GM12878 (cell line): ENCODE measurements at regions not wholly inside any gene's neighbourhood (a gene's known extent, or its start where the extent isn't known, plus 50 kb on each side); places are given as distances from the start of the nearest gene placed in this dataset.

ENCODE experiments used
- ATAC-seq: fragments of 200-7000 bp; cut with Tn5 transposase; 3 replicates; pipeline ENCODE4 v1.9.1; 2020; ENCODE audit warnings: mild to moderate bottlenecking, moderate library complexity
- BruUV-seq: library from RNA; stranded (reverse); fragments of 400-500 nt; replicated peaks from 2 replicates; lab custom pipeline; 2021; lab: Mats Ljungman, UMichigan
- CTCF ChIA-PET: fragments of 300-600 bp; sonication (Branson Sonifier 250); formaldehyde crosslinking; extraction: SDS; loops from one replicate; lab custom pipeline; 2021; ENCODE audit warnings: inconsistent platforms; lab: Yijun Ruan, JAX
- POLR2A ChIA-PET: fragments of 350-600 bp; formaldehyde crosslinking; extraction: SDS; loops from one replicate; lab custom pipeline; 2021; ENCODE audit warnings: inconsistent platforms; lab: Charles Lee
- RAD21 ChIA-PET: fragments of 300-600 bp; sonication (Branson Sonifier 250); formaldehyde crosslinking; loops from one replicate; lab custom pipeline; 2023; ENCODE audit warnings: antibody characterized with exemption; ENCODE audit not compliant: unreplicated experiment; lab: Charles Lee
- SMC1A ChIA-PET: fragments of 300-600 bp; sonication (Branson Sonifier 250); formaldehyde crosslinking; loops from one replicate; lab custom pipeline; 2023; ENCODE audit not compliant: unreplicated experiment, uncharacterized antibody; lab: Charles Lee
- DNase-seq: peaks from one replicate; pipeline ENCODE4 v3.0.0-alpha.2; 2011; ENCODE audit warnings: low read depth, low spot score
- FAIRE-seq: peaks from 3 replicates; lab custom pipeline; 2011; peaks lifted over from hg19 to GRCh38; lab: Jason Lieb, UNC
- H2AFZ ChIP-seq: 2 replicates; pipeline ENCODE4 v1.6.0; 2011; ENCODE audit warnings: low read depth, low read length, control low read depth; ENCODE audit not compliant: control insufficient read depth
- H3K27ac ChIP-seq: 2 replicates; pipeline ENCODE4 v1.5.1; 2011; ENCODE audit warnings: control low read depth; ENCODE audit not compliant: control insufficient read depth, insufficient read depth
- H3K27me3 ChIP-seq, 2 experiments: replicated peaks in 1 of 2; 2 replicates each; pipeline versions ENCODE4 v1.6.0 to v1.6.1; 2011; ENCODE audit warnings: low read length in 1 of 2; ENCODE audit not compliant: control insufficient read depth in 2 of 2, insufficient read depth in 2 of 2
- H3K36me3 ChIP-seq, 2 experiments: 2 replicates each; pipeline ENCODE4 v1.5.1; 2011; ENCODE audit warnings: low read length in 1 of 2; ENCODE audit not compliant: control insufficient read depth in 2 of 2, insufficient read depth in 2 of 2
- H3K4me1 ChIP-seq: 2 replicates; pipeline ENCODE4 v1.6.1; 2011; ENCODE audit warnings: mild to moderate bottlenecking, low read length, moderate library complexity, mixed read lengths; ENCODE audit not compliant: control insufficient read depth, insufficient read depth
- H3K4me2 ChIP-seq: 2 replicates; pipeline ENCODE4 v1.6.0; 2011; ENCODE audit warnings: control low read depth; ENCODE audit not compliant: control insufficient read depth, insufficient read depth
- H3K4me3 ChIP-seq: fragments of 200-600 bp; sonication (generic); 2 replicates; pipeline ENCODE4 v1.5.1; 2016
- H3K79me2 ChIP-seq: 2 replicates; pipeline ENCODE4 v1.6.0; 2011; ENCODE audit warnings: low read length; ENCODE audit not compliant: control insufficient read depth, insufficient read depth
- H3K9ac ChIP-seq: 2 replicates; pipeline ENCODE4 v1.8.0; 2011; ENCODE audit warnings: low read length, control low read depth, mixed read lengths; ENCODE audit not compliant: control insufficient read depth, insufficient read depth
- H3K9me3 ChIP-seq: replicated peaks from 3 replicates; pipeline ENCODE4 v1.5.1; 2011; ENCODE audit warnings: mild to moderate bottlenecking, low read length; ENCODE audit not compliant: control insufficient read depth, insufficient read depth
- H4K20me1 ChIP-seq: 2 replicates; pipeline ENCODE4 v1.6.0; 2011; ENCODE audit not compliant: control insufficient read depth, insufficient read depth
- ATF2 ChIP-seq: IDR thresholded peaks from 2 replicates; pipeline ENCODE4 v1.6.1; 2012; ENCODE audit warnings: low read length, inconsistent platforms
- CTCF ChIP-seq, 3 experiments: IDR thresholded peaks in 2 of 3; conservative IDR thresholded peaks in 1 of 3; 2 replicates each; pipeline ENCODE4 v1.5.1; 2011; ENCODE audit warnings: low read depth in 3 of 3, low read length in 3 of 3, mild to moderate bottlenecking in 3 of 3, control low read depth in 2 of 3, moderate library complexity in 2 of 3, inconsistent platforms in 1 of 3, mixed read lengths in 1 of 3; ENCODE audit not compliant: control insufficient read depth in 2 of 3, insufficient read depth in 1 of 3; ENCODE audit errors: extremely low read depth in 1 of 3
- EZH2 ChIP-seq: IDR thresholded peaks from 2 replicates; pipeline ENCODE4 v1.6.1; 2012; ENCODE audit warnings: low read depth, mild to moderate bottlenecking, control low read depth, inconsistent platforms, low read length, borderline replicate concordance; ENCODE audit not compliant: control insufficient read depth
- JUNB ChIP-seq: IDR thresholded peaks from 2 replicates; pipeline ENCODE4 v1.6.1; 2016; ENCODE audit warnings: antibody characterized with exemption, mild to moderate bottlenecking
- TCF3 ChIP-seq: IDR thresholded peaks from 2 replicates; pipeline ENCODE4 v1.6.1; 2012; ENCODE audit warnings: low read depth, mild to moderate bottlenecking, low read length, borderline replicate concordance; ENCODE audit not compliant: insufficient read depth
- ZNF217 ChIP-seq: fragments of 450-650 bp; IDR thresholded peaks from 2 replicates; pipeline ENCODE4 v1.6.1; 2017; ENCODE audit warnings: antibody characterized with exemption, mild to moderate bottlenecking
- WGBS: methylation state at CpG from one replicate; pipeline ENCODE4 v1.1.6; 2016; ENCODE audit warnings: low lambda C conversion rate; ENCODE audit not compliant: insufficient replicate concordance, insufficient coverage; ENCODE audit errors: missing lambda C conversion rate; 5-methylcytosine and 5-hydroxymethylcytosine counted together
- in situ Hi-C: fragments of 300-500 bp; cut with MboI; formaldehyde crosslinking; loops from 9 replicates; pipeline ENCODE4 v1.14.3; 2018; ENCODE audit warnings: mixed read lengths
- intact Hi-C: fragments of 100-400 bp; cut with micrococcal nuclease; formaldehyde crosslinking; loops from one replicate; pipeline ENCODE4 v1.14.2; 2022; ENCODE audit not compliant: unreplicated experiment

GRCh38 chr9:108392877-108393276 lies 462.9 kb downstream of the ACTL7B start:
- in situ Hi-C loops (no loop called here), intact Hi-C loops (no loop called here)
- FAIRE-seq: no peak
- Histone ChIP-seq H3K79me2 (no peaks in the 10 kb centered on the region), H3K27ac (no peak overlapping the region), H4K20me1 (no peaks in the 10 kb centered on the region), H3K4me2 (no peak overlapping the region), H3K9ac (no peak overlapping the region), H2AFZ (no peak overlapping the region), H3K9me3 (no peaks in the 10 kb centered on the region), H3K36me3 (no peaks in the 10 kb centered on the region), H3K27me3 (no peaks in the 10 kb centered on the region), H3K4me3 (no peak overlapping the region), H3K4me1 (no peaks in the 10 kb centered on the region)
- no peak for DNase-seq
- ChIA-PET POLR2A (no interaction called here), RAD21 (no interaction called here), CTCF (no interaction called here), SMC1A (no interaction called here)
- TF ChIP-seq ATF2 (no peak), ZNF217 (no peak), CTCF (IDR thresholded peaks at IDR 0.05 in 2 of 3, conservative IDR thresholded peaks at IDR 0.05 in 1 of 3; ENCODE audit: control insufficient read depth in 2 of 3, extremely low read depth in 1 of 3, insufficient read depth in 1 of 3, low read depth in 3 of 3, low read length in 3 of 3) (no peak)
- ATAC-seq: no peak
- WGBS: 100% methylated on average over 1 of the region's 1 CpG
- no TSS peak for BruUV-seq

- H3K9me3 ChIP-seq: no peaks in the 10 kb centered on the region
- no peak overlapping the region for H3K27ac ChIP-seq
- peak; percentile 48; the same call in 2 of the 3 replicates for ATAC-seq
- H3K4me3 ChIP-seq: no peak overlapping the region
- ChIA-PET CTCF (no interaction called here), POLR2A (no interaction called here), SMC1A (no interaction called here), RAD21 (no interaction called here)
- in situ Hi-C loops (no loop called here), intact Hi-C loops (no loop called here)
- 0% methylated on average over 1 of the region's 1 CpG for WGBS
- H3K36me3 ChIP-seq: no peaks in the 10 kb centered on the region
- no peaks in the 10 kb centered on the region for H3K27me3 ChIP-seq
- peak; percentile 1 for DNase-seq
- no peak overlapping the region for H2AFZ ChIP-seq
- H3K4me1 ChIP-seq: no peaks in the 10 kb centered on the region
- no TSS peak for BruUV-seq
- FAIRE-seq: no peak
- H3K79me2 ChIP-seq: no peaks in the 10 kb centered on the region
- no peak overlapping the region for H3K9ac ChIP-seq
- H3K4me2 ChIP-seq: no peak overlapping the region
- H4K20me1 ChIP-seq: no peaks in the 10 kb centered on the region
- TF ChIP-seq EZH2 (no peak), TCF3 (no peak), JUNB (0 out of 2 replicates have a peak, but pooled peaks have one; percentile 16)
These were observed 466.7 kb downstream of the ACTL7B start for GRCh38 chr9:108389056-108389455.
